ENCODE measurements at regions not wholly inside any gene's neighbourhood (a gene's known extent, or its start where the extent isn't known, plus 50 kb on each side); places are given as distances from the start of the nearest gene placed in this dataset.

DNA sequence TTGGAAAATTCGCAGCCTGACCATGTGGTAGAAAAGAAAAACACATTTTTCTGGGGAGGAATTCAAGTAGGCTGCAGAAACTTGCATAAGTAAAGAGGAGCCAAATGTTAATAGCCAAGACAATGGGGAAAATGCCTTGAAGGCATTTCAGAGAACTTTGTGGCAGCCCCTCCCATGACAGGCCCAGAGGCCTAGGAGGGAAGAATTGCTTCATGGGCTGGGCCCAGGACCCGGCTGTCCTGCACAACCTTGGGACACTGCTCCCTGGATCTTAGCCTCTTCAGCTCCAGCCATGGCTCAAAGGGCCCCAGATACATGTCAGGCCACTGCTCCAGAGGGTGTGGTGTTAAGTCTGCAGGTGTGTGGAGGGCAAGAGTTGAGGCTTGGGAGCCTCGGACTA, 158.6 kb downstream of the OSTF1 start:
- no peak for ATAC-seq (ENCODE audit: low read depth)
- TF ChIP-seq EZH2 (IDR thresholded peaks at IDR 0.05; ENCODE audit: borderline replicate concordance, insufficient read depth, low read depth, low read length, poor library complexity, severe bottlenecking) = no peak
- TF ChIP-seq, protein P1, sequence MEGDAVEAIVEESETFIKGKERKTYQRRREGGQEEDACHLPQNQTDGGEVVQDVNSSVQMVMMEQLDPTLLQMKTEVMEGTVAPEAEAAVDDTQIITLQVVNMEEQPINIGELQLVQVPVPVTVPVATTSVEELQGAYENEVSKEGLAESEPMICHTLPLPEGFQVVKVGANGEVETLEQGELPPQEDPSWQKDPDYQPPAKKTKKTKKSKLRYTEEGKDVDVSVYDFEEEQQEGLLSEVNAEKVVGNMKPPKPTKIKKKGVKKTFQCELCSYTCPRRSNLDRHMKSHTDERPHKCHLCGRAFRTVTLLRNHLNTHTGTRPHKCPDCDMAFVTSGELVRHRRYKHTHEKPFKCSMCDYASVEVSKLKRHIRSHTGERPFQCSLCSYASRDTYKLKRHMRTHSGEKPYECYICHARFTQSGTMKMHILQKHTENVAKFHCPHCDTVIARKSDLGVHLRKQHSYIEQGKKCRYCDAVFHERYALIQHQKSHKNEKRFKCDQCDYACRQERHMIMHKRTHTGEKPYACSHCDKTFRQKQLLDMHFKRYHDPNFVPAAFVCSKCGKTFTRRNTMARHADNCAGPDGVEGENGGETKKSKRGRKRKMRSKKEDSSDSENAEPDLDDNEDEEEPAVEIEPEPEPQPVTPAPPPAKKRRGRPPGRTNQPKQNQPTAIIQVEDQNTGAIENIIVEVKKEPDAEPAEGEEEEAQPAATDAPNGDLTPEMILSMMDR (IDR thresholded peaks at IDR 0.05) = no peak
- peaks cover 0 to 23% (median 5%) of the 10 kb centered on the region in 3 donors for H3K9me3 ChIP-seq (ENCODE audit: control extremely low read depth in 1 of 3, control insufficient read depth in 2 of 3, insufficient read depth in 1 of 3, low read length in 2 of 3)
- H3K27ac ChIP-seq (ENCODE audit: low read length in 2 of 2) = no peak overlapping the region
- no peak overlapping the region for H3K4me3 Mint-ChIP-seq
- no peaks in the 10 kb centered on the region for H3K27me3 ChIP-seq (replicated peaks in 1 of 4; ENCODE audit: control extremely low read depth in 1 of 4, control insufficient read depth in 3 of 4, insufficient read depth in 4 of 4, low read length in 3 of 4)
- no peak overlapping the region for H3K9ac ChIP-seq (ENCODE audit: low read length)
- CTCF ChIA-PET = no interaction called here
- POLR2A ChIA-PET = no interaction called here
- H3K9me3 Mint-ChIP-seq (ENCODE audit: insufficient read depth) = peaks cover 22% of the 10 kb centered on the region
- H3K4me3 ChIP-seq (ENCODE audit: control extremely low read depth in 1 of 5, extremely low read depth in 1 of 5, insufficient read depth in 1 of 5, low read depth in 2 of 5, low read length in 4 of 5) = no peak overlapping the region
- no peaks in the 10 kb centered on the region for H3K4me1 ChIP-seq (ENCODE audit: control insufficient read depth in 2 of 2, insufficient read depth in 2 of 2, low read length in 2 of 2)
- no peak overlapping the region for H3K4me2 ChIP-seq (replicated peaks; ENCODE audit: low read depth, low read length, poor library complexity, severe bottlenecking)
- H3K27ac Mint-ChIP-seq = no peak overlapping the region
- no peaks in the 10 kb centered on the region for H3K79me2 ChIP-seq (ENCODE audit: control insufficient read depth, insufficient read depth, low read length)
- no peaks in the 10 kb centered on the region for H3K27me3 Mint-ChIP-seq
- DNase-seq = no peak
- 86% methylated on average over 3 of the region's 3 CpGs for WGBS (ENCODE audit: insufficient coverage)
- intact Hi-C loops (cut with micrococcal nuclease) = no loop called here
- H3K4me1 Mint-ChIP-seq = no peaks in the 10 kb centered on the region
- H2AFZ ChIP-seq (ENCODE audit: insufficient read depth, low read depth, low read length, poor library complexity, severe bottlenecking) = no peak overlapping the region
- H4K20me1 ChIP-seq (ENCODE audit: control insufficient read depth, insufficient read depth, low read length, poor library complexity, severe bottlenecking) = no peaks in the 10 kb centered on the region
- no peaks in the 10 kb centered on the region for H3K36me3 ChIP-seq (replicated peaks in 1 of 2; ENCODE audit: control extremely low read depth in 1 of 2, control insufficient read depth in 1 of 2, extremely low read depth in 1 of 2, insufficient read depth in 2 of 2, low read length in 1 of 2)

DNA sequence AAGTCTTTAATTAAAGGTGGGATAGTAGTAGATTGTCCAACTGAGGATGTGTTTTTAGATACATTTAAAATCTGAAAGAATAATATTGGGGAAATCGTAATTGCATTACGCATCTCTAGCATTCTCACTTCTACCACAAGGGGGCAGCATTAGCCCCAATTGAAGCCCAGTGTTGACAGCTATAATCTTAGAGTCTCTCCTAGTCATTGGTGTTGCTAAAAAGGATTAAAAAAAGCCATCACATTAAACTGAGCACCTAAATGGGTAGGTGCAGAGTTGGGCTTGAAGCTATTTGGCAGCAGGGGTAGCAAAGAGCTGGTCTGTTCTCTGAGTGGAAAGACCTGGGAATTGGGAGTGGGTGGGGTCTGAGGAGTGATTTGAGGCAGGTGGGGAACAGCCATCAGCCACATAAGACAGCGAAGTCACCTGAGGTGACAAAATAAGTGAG, 177.2 kb downstream of the OSTF1 start:
- H2AFZ ChIP-seq (ENCODE audit: insufficient read depth, low read depth, low read length, poor library complexity, severe bottlenecking) = no peak overlapping the region
- 92% methylated on average over 1 of the region's 3 CpGs for WGBS (ENCODE audit: insufficient coverage)
- ChIA-PET POLR2A (no interaction called here), CTCF (interaction anchor here (1.4 to 1.8 kb wide), 2 partner anchors 1438 to 1440 kb away, joined by 3 to 8 read pairs; no protein-coding TSS in a partner anchor)
- no peaks in the 10 kb centered on the region for H3K27me3 ChIP-seq (replicated peaks in 1 of 4; ENCODE audit: control extremely low read depth in 1 of 4, control insufficient read depth in 3 of 4, insufficient read depth in 4 of 4, low read length in 3 of 4)
- no peaks in the 10 kb centered on the region for H3K9me3 Mint-ChIP-seq (ENCODE audit: insufficient read depth)
- no peak overlapping the region for H3K4me2 ChIP-seq (replicated peaks; ENCODE audit: low read depth, low read length, poor library complexity, severe bottlenecking)
- ATAC-seq (ENCODE audit: low read depth) (no peak), DNase-seq (peak; percentile 37)
- no peaks in the 10 kb centered on the region for H4K20me1 ChIP-seq (ENCODE audit: control insufficient read depth, insufficient read depth, low read length, poor library complexity, severe bottlenecking)
- H3K27ac Mint-ChIP-seq = no peak overlapping the region
- no peaks in the 10 kb centered on the region for H3K4me1 Mint-ChIP-seq
- no peaks in the 10 kb centered on the region for H3K9me3 ChIP-seq (ENCODE audit: control extremely low read depth in 1 of 3, control insufficient read depth in 2 of 3, insufficient read depth in 1 of 3, low read length in 2 of 3)
- no peaks in the 10 kb centered on the region for H3K27me3 Mint-ChIP-seq
- intact Hi-C loops (cut with micrococcal nuclease) = no loop called here
- H3K9ac ChIP-seq (ENCODE audit: low read length) = no peak overlapping the region
- H3K4me3 Mint-ChIP-seq = no peak overlapping the region
- H3K4me3 ChIP-seq (ENCODE audit: control extremely low read depth in 1 of 5, extremely low read depth in 1 of 5, insufficient read depth in 1 of 5, low read depth in 2 of 5, low read length in 4 of 5) = no peak overlapping the region
- no peaks in the 10 kb centered on the region for H3K4me1 ChIP-seq (ENCODE audit: control insufficient read depth in 2 of 2, insufficient read depth in 2 of 2, low read length in 2 of 2)
- TF ChIP-seq, protein P1 (IDR thresholded peaks at IDR 0.05) = peak; percentile 88
- TF ChIP-seq EZH2 (IDR thresholded peaks at IDR 0.05; ENCODE audit: borderline replicate concordance, insufficient read depth, low read depth, low read length, poor library complexity, severe bottlenecking) = no peak
- no peak overlapping the region for H3K27ac ChIP-seq (ENCODE audit: low read length in 2 of 2)
- no peaks in the 10 kb centered on the region for H3K36me3 ChIP-seq (replicated peaks in 1 of 2; ENCODE audit: control extremely low read depth in 1 of 2, control insufficient read depth in 1 of 2, extremely low read depth in 1 of 2, insufficient read depth in 2 of 2, low read length in 1 of 2)
- no peaks in the 10 kb centered on the region for H3K79me2 ChIP-seq (ENCODE audit: control insufficient read depth, insufficient read depth, low read length)

All from B cell (primary cell).